ENCODE measurements at regions not wholly inside any gene's neighbourhood (a gene's known extent, or its start where the extent isn't known, plus 50 kb on each side); places are given as distances from the start of the nearest gene placed in this dataset.

- no peaks in the 10 kb centered on the region for H3K36me3 ChIP-seq
- 65 to 67% methylated on average over 2 of the region's 2 CpGs for WGBS, 2 donors
- no peaks in the 10 kb centered on the region for H3K27me3 ChIP-seq
- ATAC-seq: no peak
- intact Hi-C loops (cut with DNase I): no loop called here
- DNase-seq: no peak
- no peaks in the 10 kb centered on the region for H3K4me1 ChIP-seq
- TF ChIP-seq, protein P1, sequence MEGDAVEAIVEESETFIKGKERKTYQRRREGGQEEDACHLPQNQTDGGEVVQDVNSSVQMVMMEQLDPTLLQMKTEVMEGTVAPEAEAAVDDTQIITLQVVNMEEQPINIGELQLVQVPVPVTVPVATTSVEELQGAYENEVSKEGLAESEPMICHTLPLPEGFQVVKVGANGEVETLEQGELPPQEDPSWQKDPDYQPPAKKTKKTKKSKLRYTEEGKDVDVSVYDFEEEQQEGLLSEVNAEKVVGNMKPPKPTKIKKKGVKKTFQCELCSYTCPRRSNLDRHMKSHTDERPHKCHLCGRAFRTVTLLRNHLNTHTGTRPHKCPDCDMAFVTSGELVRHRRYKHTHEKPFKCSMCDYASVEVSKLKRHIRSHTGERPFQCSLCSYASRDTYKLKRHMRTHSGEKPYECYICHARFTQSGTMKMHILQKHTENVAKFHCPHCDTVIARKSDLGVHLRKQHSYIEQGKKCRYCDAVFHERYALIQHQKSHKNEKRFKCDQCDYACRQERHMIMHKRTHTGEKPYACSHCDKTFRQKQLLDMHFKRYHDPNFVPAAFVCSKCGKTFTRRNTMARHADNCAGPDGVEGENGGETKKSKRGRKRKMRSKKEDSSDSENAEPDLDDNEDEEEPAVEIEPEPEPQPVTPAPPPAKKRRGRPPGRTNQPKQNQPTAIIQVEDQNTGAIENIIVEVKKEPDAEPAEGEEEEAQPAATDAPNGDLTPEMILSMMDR (IDR thresholded peaks at IDR 0.05): no peak
- H3K9me3 ChIP-seq: no peaks in the 10 kb centered on the region
- H3K4me3 ChIP-seq: no peak overlapping the region
- H3K27ac ChIP-seq: no peak overlapping the region
These were observed 602.4 kb upstream of the CDH18 start for GRCh38 chr5:20590356-20590755.

DNA sequence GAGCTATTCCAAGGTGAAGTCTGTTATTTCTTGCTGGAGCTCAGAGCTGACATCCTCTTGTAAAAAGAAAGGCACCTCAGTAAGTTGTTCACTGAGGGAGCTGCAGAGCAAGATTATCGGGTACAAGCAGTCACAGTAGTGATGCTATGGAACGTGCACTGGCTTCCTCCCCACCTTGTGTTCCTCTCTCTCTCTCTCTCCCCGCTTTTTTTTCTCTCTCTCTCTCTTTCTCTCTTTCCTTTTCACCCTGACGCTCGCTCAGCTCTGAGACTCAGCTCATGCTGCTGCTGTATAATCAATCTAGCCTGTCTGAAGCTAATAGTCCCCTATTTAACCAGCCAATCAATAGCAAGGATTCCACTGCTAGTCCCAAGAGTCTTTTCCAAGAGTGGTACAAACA lies 587.6 kb upstream of the CDH18 start:
- ATAC-seq (no peak), DNase-seq (no peak)
- Histone ChIP-seq H3K36me3 (no peaks in the 10 kb centered on the region), H3K27ac (no peak overlapping the region), H3K4me1 (no peaks in the 10 kb centered on the region), H3K4me3 (no peak overlapping the region), H3K9me3 (peaks cover 0 to 9% (median 0%) of the 10 kb centered on the region in 11 donors), H3K27me3 (no peaks in the 10 kb centered on the region)
- TF ChIP-seq, protein P1 (IDR thresholded peaks at IDR 0.05): no peak
- intact Hi-C loops (cut with DNase I): no loop called here
- 14 to 15% methylated on average over 5 of the region's 5 CpGs for WGBS, 2 donors

- intact Hi-C loops (cut with DNase I): no loop called here
- Histone ChIP-seq H3K9me3 (peaks cover 0 to 1% (median 0%) of the 10 kb centered on the region in 11 donors), H3K27ac (no peak overlapping the region), H3K36me3 (no peaks in the 10 kb centered on the region), H3K4me1 (no peaks in the 10 kb centered on the region), H3K4me3 (no peak overlapping the region), H3K27me3 (no peaks in the 10 kb centered on the region)
- DNase-seq (no peak), ATAC-seq (no peak)
- WGBS, 2 donors: 86 to 92% methylated on average over 4 of the region's 4 CpGs
- TF ChIP-seq, protein P1 (IDR thresholded peaks at IDR 0.05): no peak
These were observed 586.6 kb upstream of the CDH18 start for GRCh38 chr5:20574576-20574975.

- Histone ChIP-seq H3K4me3 (no peak overlapping the region), H3K27ac (no peak overlapping the region), H3K9me3 (peaks cover 0 to 4% (median 0%) of the 10 kb centered on the region in 11 donors), H3K4me1 (no peaks in the 10 kb centered on the region), H3K36me3 (no peaks in the 10 kb centered on the region), H3K27me3 (no peaks in the 10 kb centered on the region)
- TF ChIP-seq, protein P1 (IDR thresholded peaks at IDR 0.05): no peak
- intact Hi-C loops (cut with DNase I): no loop called here
- no peak for DNase-seq
- no peak for ATAC-seq
These were observed 584.6 kb upstream of the CDH18 start for GRCh38 chr5:20572614-20573013.

DNA sequence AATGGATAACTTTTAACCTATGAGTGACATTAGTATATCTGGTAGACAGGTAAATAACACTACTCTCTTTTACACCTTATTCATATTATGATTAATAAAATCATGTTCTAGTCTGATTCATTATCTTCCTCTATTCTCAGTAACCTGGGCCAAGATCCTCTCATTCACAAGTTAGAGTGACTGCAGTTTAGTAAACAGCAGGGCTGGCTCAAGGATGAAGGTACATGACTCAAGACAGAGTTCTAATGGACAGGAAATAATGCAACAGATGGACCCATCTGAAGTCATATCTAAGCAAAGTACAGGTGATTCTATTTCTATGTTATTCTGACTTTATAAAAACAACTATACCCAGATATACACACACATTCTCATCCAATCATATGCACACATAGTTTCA lies 582.5 kb upstream of the CDH18 start:
- DNase-seq (no peak), ATAC-seq (no peak)
- TF ChIP-seq, protein P1 (IDR thresholded peaks at IDR 0.05): no peak
- intact Hi-C loops (cut with DNase I): no loop called here
- Histone ChIP-seq H3K4me1 (no peaks in the 10 kb centered on the region), H3K9me3 (peaks cover 0 to 4% (median 0%) of the 10 kb centered on the region in 11 donors), H3K36me3 (no peaks in the 10 kb centered on the region), H3K27me3 (no peaks in the 10 kb centered on the region), H3K27ac (no peak overlapping the region), H3K4me3 (no peak overlapping the region)
